ENCODE measurements at regions not wholly inside any gene's neighbourhood (a gene's known extent, or its start where the extent isn't known, plus 50 kb on each side); places are given as distances from the start of the nearest gene placed in this dataset.

- Mint-ChIP-seq H3K9me3 (no peaks in the 10 kb centered on the region), H3K27ac (peak overlapping the region; percentile 51 to 92), H3K4me1 (ENCODE audit: low read depth in 2 of 2) (peaks cover 69 to 73% of the 10 kb centered on the region in 2 donors), H3K27me3 (no peaks in the 10 kb centered on the region), H3K4me3 (peak overlapping the region; percentile 1 to 2), H3K36me3 (ENCODE audit: insufficient read depth) (peaks cover 2% of the 10 kb centered on the region)
- ATAC-seq (replicated peaks) (no peak), DNase-seq (no peak)
Observed at GRCh38 chr15:38687340-38687739, 122.7 kb upstream of the RASGRP1 start.

- no peaks in the 10 kb centered on the region for H3K9me3 Mint-ChIP-seq
- peaks cover 2% of the 10 kb centered on the region for H3K36me3 Mint-ChIP-seq (ENCODE audit: insufficient read depth)
- peak overlapping the region; percentile 58 to 64 for H3K4me3 Mint-ChIP-seq
- peaks cover 66 to 70% of the 10 kb centered on the region in 2 donors for H3K4me1 Mint-ChIP-seq (ENCODE audit: low read depth in 2 of 2)
- DNase-seq (no peak), ATAC-seq (replicated peaks) (no peak)
- H3K27me3 Mint-ChIP-seq: no peaks in the 10 kb centered on the region
- H3K27ac Mint-ChIP-seq: peak overlapping the region; percentile 51 to 92
Observed at GRCh38 chr15:38687775-38688495, 123.3 kb upstream of the RASGRP1 start.

GRCh38 chr15:38688761-38689160 lies 124.1 kb upstream of the RASGRP1 start:
- no peaks in the 10 kb centered on the region for H3K9me3 Mint-ChIP-seq
- H3K27ac Mint-ChIP-seq: peak overlapping the region; percentile 51 to 92
- H3K36me3 Mint-ChIP-seq (ENCODE audit: insufficient read depth): peaks cover 2% of the 10 kb centered on the region
- peak; percentile 66 for ATAC-seq (replicated peaks)
- DNase-seq: peak in 1 of 3 experiments; percentile 21
- peak overlapping the region; percentile 58 to 64 for H3K4me3 Mint-ChIP-seq
- H3K27me3 Mint-ChIP-seq: no peaks in the 10 kb centered on the region
- H3K4me1 Mint-ChIP-seq (ENCODE audit: low read depth in 2 of 2): peaks cover 58 to 63% of the 10 kb centered on the region in 2 donors

DNA sequence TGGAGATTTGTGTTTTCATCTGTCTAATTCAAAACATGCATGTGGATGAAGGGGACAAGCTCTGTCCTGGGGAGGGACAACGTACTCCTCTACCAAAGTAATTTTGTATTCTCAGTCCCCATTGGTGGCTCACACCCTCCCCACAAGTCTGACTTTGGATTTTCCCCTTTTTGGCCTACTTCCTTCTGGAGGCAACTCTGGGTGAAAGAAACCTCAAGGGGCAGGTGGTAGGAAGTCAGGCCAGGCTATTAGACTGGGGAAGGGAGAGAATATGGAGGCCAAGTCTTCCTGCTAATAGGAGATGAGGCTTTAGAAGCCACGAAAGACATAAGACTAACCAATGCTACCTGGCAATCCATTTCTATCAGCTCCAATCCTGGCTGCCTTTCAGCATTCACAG lies 124.9 kb upstream of the RASGRP1 start:
- Mint-ChIP-seq H3K4me1 (ENCODE audit: low read depth in 2 of 2) (peaks cover 56 to 61% of the 10 kb centered on the region in 2 donors), H3K9me3 (no peaks in the 10 kb centered on the region), H3K27me3 (no peaks in the 10 kb centered on the region), H3K27ac (peak overlapping the region; percentile 51 to 92), H3K4me3 (peak overlapping the region in 1 of 2 donors; percentile 58), H3K36me3 (ENCODE audit: insufficient read depth) (peaks cover 2% of the 10 kb centered on the region)
- ATAC-seq (replicated peaks) (no peak), DNase-seq (no peak)

DNA sequence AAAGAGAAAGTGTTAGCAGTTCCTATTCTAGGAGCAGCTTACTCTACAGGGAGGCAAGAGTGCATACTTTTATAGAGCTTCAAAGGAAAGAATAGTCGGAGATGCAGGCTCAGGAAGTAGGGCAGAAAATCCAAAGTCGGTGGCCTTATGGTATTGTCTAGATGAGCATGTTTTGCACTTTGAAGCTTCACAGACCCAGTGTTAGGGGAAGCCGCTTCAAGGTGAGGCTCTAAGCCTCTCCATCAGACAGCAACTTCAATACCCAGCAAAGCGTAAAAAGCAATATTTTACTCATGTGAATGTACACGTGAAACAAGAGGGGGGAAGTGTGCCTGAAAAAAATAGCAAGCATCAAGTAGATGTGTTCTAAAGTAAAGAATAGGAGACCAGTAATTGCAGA lies 125.6 kb upstream of the RASGRP1 start:
- Mint-ChIP-seq H3K4me3 (no peak overlapping the region), H3K27ac (peak overlapping the region in 1 of 2 donors; percentile 92), H3K27me3 (no peaks in the 10 kb centered on the region), H3K36me3 (ENCODE audit: insufficient read depth) (peaks cover 2% of the 10 kb centered on the region), H3K9me3 (no peaks in the 10 kb centered on the region), H3K4me1 (ENCODE audit: low read depth in 2 of 2) (peaks cover 57 to 61% of the 10 kb centered on the region in 2 donors)
- DNase-seq (no peak), ATAC-seq (replicated peaks) (no peak)

DNA sequence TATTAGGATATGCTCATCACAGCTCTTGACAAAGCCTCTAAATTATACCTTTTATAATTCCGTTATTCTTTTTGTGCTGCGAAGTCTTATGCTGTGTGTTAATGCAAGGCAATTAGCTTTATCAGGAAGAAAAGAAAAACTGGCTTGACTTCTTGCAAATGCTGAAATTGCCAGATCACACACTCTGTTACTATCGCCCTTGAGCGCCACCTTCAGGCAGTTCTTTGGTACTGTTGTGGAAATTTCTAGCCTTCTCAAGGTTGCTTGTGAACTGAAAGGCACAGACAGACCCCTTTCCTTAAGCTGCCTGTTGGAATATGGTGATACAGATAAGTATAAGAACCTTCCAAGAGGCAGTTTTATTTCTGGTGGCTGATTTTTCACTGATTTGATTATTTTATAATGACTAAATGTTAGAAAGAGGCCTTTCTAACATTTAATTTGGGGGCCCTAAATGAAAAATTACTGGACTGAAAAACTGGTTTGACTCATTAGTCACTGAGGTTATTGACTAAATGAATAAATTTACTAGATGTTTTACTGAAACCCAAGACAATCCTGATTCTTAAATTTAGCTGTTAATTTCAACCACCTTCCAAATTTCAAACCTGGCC lies 126.2 kb upstream of the RASGRP1 start:
- Mint-ChIP-seq H3K9me3 (no peaks in the 10 kb centered on the region), H3K4me3 (no peak overlapping the region), H3K27me3 (no peaks in the 10 kb centered on the region), H3K27ac (peak overlapping the region in 1 of 2 donors; percentile 38), H3K36me3 (ENCODE audit: insufficient read depth) (peaks cover 2% of the 10 kb centered on the region), H3K4me1 (ENCODE audit: low read depth in 2 of 2) (peaks cover 58 to 62% of the 10 kb centered on the region in 2 donors)
- ATAC-seq (replicated peaks) (peak; percentile 62), DNase-seq (peak; percentile 77 to 81 (median 77))

GRCh38 chr15:38691377-38691776 lies 126.8 kb upstream of the RASGRP1 start:
- Mint-ChIP-seq H3K4me1 (ENCODE audit: low read depth in 2 of 2) (peaks cover 58 to 62% of the 10 kb centered on the region in 2 donors), H3K27ac (peak overlapping the region in 1 of 2 donors; percentile 38), H3K9me3 (no peaks in the 10 kb centered on the region)

GRCh38 chr15:38691965-38692788 lies 127.6 kb upstream of the RASGRP1 start:
- Mint-ChIP-seq H3K36me3 (ENCODE audit: insufficient read depth) (peaks cover 11% of the 10 kb centered on the region), H3K27me3 (no peaks in the 10 kb centered on the region), H3K9me3 (no peaks in the 10 kb centered on the region), H3K4me3 (no peak overlapping the region), H3K4me1 (ENCODE audit: low read depth in 2 of 2) (peaks cover 63 to 65% of the 10 kb centered on the region in 2 donors), H3K27ac (peak overlapping the region in 1 of 2 donors; percentile 49)
- ATAC-seq (replicated peaks) (no peak), DNase-seq (no peak)

More at GRCh38 chr15:38691377-38691776, 126.8 kb upstream of the RASGRP1 start:
- ATAC-seq (replicated peaks): no peak
- Mint-ChIP-seq H3K4me3 (no peak overlapping the region), H3K27me3 (no peaks in the 10 kb centered on the region), H3K36me3 (ENCODE audit: insufficient read depth) (peaks cover 6% of the 10 kb centered on the region)
- no peak for DNase-seq

DNA sequence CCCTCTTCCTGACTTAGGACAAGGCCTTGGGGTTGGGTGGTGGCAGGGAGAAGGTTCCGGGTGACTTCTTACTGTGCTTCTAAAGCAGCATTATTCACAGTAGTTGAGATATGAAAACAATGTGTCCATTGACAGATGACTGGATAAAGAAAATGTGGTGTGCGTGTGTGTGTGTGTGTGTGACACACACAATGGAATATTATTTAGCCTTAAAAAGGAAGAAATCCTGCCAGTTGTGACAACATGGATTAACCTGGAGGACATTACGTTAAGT lies 128.1 kb upstream of the RASGRP1 start:
- ATAC-seq (replicated peaks) (no peak), DNase-seq (no peak)
- Mint-ChIP-seq H3K27ac (peak overlapping the region in 1 of 2 donors; percentile 49), H3K9me3 (no peaks in the 10 kb centered on the region), H3K4me3 (no peak overlapping the region), H3K4me1 (ENCODE audit: low read depth in 2 of 2) (peaks cover 62 to 65% of the 10 kb centered on the region in 2 donors), H3K27me3 (no peaks in the 10 kb centered on the region), H3K36me3 (ENCODE audit: insufficient read depth) (peaks cover 11% of the 10 kb centered on the region)

- peaks cover 9% of the 10 kb centered on the region for H3K36me3 Mint-ChIP-seq (ENCODE audit: insufficient read depth)
- H3K9me3 Mint-ChIP-seq: no peaks in the 10 kb centered on the region
- DNase-seq: no peak
- H3K4me3 Mint-ChIP-seq: peak overlapping the region; percentile 62
- H3K27me3 Mint-ChIP-seq: no peaks in the 10 kb centered on the region
- peak overlapping the region; percentile 92 to 93 for H3K27ac Mint-ChIP-seq
- H3K4me1 Mint-ChIP-seq (ENCODE audit: low read depth in 2 of 2): peaks cover 52 to 64% of the 10 kb centered on the region in 2 donors
- peak; percentile 6 for ATAC-seq (replicated peaks)
Observed at GRCh38 chr15:38695249-38696108, 130.9 kb upstream of the RASGRP1 start.

GRCh38 chr15:38696109-38696727 lies 131.6 kb upstream of the RASGRP1 start:
- DNase-seq: peak; percentile 66 to 68 (median 67)
- H3K36me3 Mint-ChIP-seq (ENCODE audit: insufficient read depth): peaks cover 9% of the 10 kb centered on the region
- no peaks in the 10 kb centered on the region for H3K27me3 Mint-ChIP-seq
- peak; percentile 95 for ATAC-seq (replicated peaks)
- peak overlapping the region; percentile 62 for H3K4me3 Mint-ChIP-seq
- H3K4me1 Mint-ChIP-seq (ENCODE audit: low read depth in 2 of 2): peaks cover 51 to 61% of the 10 kb centered on the region in 2 donors
- no peaks in the 10 kb centered on the region for H3K9me3 Mint-ChIP-seq
- peak overlapping the region; percentile 92 to 93 for H3K27ac Mint-ChIP-seq

- DNase-seq (no peak), ATAC-seq (replicated peaks) (no peak)
- H3K36me3 Mint-ChIP-seq (ENCODE audit: insufficient read depth): peaks cover 9% of the 10 kb centered on the region
- H3K27me3 Mint-ChIP-seq: no peaks in the 10 kb centered on the region
- H3K9me3 Mint-ChIP-seq: no peaks in the 10 kb centered on the region
- H3K4me1 Mint-ChIP-seq (ENCODE audit: low read depth in 2 of 2): peaks cover 51 to 61% of the 10 kb centered on the region in 2 donors
- peak overlapping the region; percentile 62 for H3K4me3 Mint-ChIP-seq
- peak overlapping the region; percentile 92 to 93 for H3K27ac Mint-ChIP-seq
Observed at GRCh38 chr15:38696790-38697495, 132.3 kb upstream of the RASGRP1 start.
